Subcutaneous abdominal adipose tissue (tissue), 5 donors: ENCODE measurements at regions not wholly inside any gene's neighbourhood (a gene's known extent, or its start where the extent isn't known, plus 50 kb on each side); places are given as distances from the start of the nearest gene placed in this dataset.

ENCODE experiments used
- H3K27ac ChIP-seq: one replicate; pipeline ENCODE4 v1.7.0; 2013; ENCODE audit warnings: low read depth, mild to moderate bottlenecking, inconsistent platforms, low read length, moderate library complexity
- H3K27me3 ChIP-seq, 5 donors: one replicate each; pipeline ENCODE4 v1.7.0; 2013; ENCODE audit warnings: low read length in 5 of 5, inconsistent platforms in 1 of 5; ENCODE audit not compliant: control insufficient read depth in 5 of 5, insufficient read depth in 4 of 5
- H3K36me3 ChIP-seq, 5 donors: one replicate each; pipeline ENCODE4 v1.7.0; 2013; ENCODE audit warnings: low read length in 5 of 5; ENCODE audit not compliant: control insufficient read depth in 5 of 5, insufficient read depth in 5 of 5
- H3K4me1 ChIP-seq, 5 donors: one replicate each; pipeline ENCODE4 v1.7.0; 2013; ENCODE audit warnings: low read length in 5 of 5, mild to moderate bottlenecking in 3 of 5, moderate library complexity in 1 of 5; ENCODE audit not compliant: control insufficient read depth in 5 of 5, insufficient read depth in 5 of 5
- H3K4me3 ChIP-seq, 5 donors: one replicate each; pipeline ENCODE4 v1.7.0; 2013; ENCODE audit warnings: low read length in 5 of 5, low read depth in 1 of 5
- H3K9ac ChIP-seq, 5 donors: one replicate each; pipeline ENCODE4 v1.7.0; 2013; ENCODE audit warnings: low read length in 5 of 5, mild to moderate bottlenecking in 4 of 5, moderate library complexity in 3 of 5
- H3K9me3 ChIP-seq, 5 donors: one replicate each; pipeline ENCODE4 v1.7.0; 2013; ENCODE audit warnings: low read length in 5 of 5; ENCODE audit not compliant: control insufficient read depth in 5 of 5
- donor health status: healthy.
- donor health status: healthy.
- donor health status: healthy.
- donor health status: healthy.
- donor health status: healthy.

DNA sequence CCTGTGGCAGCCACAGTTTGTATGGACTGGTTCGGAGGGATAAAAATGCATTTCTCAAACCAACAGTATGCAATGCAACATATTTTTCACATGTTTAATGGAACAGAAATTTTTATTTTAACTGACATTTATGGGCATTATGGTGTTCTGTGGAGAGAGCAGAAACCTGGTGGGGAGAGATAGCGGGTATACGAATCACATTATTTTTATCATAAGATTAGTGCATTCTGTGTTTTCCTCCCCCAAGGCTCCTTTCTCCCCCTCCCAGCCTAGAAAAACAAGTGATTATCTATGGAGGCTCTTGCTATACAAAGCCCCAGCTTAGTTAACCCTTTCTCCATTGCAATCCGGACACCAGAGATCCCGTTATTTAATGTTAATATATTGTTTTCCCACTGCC is 289.8 kb upstream of the PIK3C3 start:
- Histone ChIP-seq H3K9ac (no peak overlapping the region), H3K27ac (no peak overlapping the region), H3K4me3 (no peak overlapping the region), H3K9me3 (peaks cover 0 to 13% (median 6%) of the 10 kb centered on the region in 5 donors), H3K36me3 (no peaks in the 10 kb centered on the region), H3K27me3 (no peaks in the 10 kb centered on the region), H3K4me1 (no peaks in the 10 kb centered on the region)

DNA sequence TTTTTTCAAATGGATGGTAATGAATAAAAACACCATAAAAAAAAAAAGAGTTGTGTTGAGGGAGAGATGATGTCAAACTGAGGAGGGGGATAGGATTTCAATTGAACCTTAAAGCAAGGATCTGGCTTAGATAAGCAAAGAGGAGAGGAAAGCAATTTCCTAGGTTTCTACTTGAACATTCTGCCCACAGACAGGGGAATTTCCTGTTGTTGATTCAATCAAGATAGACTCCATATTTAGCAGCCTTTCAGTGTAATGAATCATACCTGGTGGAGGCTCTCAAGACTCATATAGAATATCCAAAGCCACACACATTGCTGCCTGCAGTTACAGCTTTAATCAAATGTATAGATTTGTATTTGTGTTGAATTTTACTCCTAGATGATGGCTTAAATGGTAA is 294.4 kb upstream of the PIK3C3 start:
- H3K4me1 ChIP-seq: no peaks in the 10 kb centered on the region
- H3K36me3 ChIP-seq: no peaks in the 10 kb centered on the region
- H3K27me3 ChIP-seq: no peaks in the 10 kb centered on the region
- peaks cover 0 to 13% (median 6%) of the 10 kb centered on the region in 5 donors for H3K9me3 ChIP-seq
- H3K27ac ChIP-seq: no peak overlapping the region
- H3K4me3 ChIP-seq: no peak overlapping the region
- H3K9ac ChIP-seq: no peak overlapping the region

DNA sequence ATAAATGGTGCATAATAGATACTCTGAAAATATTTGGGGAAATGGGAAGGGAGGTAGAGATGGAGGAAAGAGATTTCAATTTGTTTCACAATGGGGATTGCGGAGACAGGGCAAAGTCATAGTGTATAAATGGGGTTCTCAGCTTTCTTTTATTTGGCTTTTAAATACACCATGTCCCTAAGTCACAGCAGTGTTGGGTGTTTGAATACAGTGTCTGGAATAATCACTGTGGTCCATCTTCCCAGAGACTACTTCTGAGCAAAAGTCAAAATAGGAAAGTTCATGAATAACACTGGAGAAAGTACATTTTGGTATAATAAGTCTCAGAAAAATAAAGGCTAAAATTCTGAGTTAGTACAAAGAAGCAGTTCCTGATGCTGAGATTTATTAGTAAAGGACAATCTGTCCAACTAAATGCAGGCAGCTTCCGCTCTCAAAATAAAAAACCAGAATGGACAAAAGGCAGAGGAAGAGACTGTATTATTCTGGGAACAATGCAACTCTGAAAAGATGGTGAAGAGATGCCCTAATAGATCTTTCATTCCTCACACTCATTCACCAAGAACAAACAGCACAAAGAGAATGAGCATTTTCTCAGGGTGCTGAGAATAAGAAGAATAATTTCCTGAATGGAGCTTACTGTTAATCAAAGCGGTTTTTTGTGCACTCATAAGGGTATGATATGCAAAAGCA is 295.4 kb upstream of the PIK3C3 start:
- Histone ChIP-seq H3K27me3 (no peaks in the 10 kb centered on the region), H3K4me1 (no peaks in the 10 kb centered on the region), H3K9me3 (peaks cover 0 to 8% (median 1%) of the 10 kb centered on the region in 5 donors), H3K9ac (no peak overlapping the region), H3K4me3 (no peak overlapping the region), H3K27ac (no peak overlapping the region), H3K36me3 (no peaks in the 10 kb centered on the region)

DNA sequence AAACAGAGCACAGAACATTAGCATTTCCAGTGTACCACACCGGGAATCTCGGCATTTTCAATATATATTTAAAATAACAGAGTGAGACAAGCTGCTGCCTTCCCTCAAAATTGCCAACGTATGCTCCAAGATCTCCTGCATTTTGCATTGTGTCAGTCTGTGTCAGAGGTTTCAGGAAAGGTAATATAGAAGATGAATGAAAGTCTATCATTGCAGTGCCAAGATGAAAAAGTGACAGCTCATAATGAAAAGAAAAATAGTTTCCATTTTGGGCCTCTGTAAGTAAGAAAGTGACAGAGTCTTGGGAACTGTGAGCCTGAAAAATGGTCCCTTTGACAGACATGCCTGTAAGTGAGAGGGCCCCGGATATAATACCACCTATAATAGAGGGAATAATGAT is 297.8 kb upstream of the PIK3C3 start:
- no peak overlapping the region for H3K4me3 ChIP-seq
- no peaks in the 10 kb centered on the region for H3K4me1 ChIP-seq
- no peaks in the 10 kb centered on the region for H3K9me3 ChIP-seq
- H3K27ac ChIP-seq: no peak overlapping the region
- no peaks in the 10 kb centered on the region for H3K27me3 ChIP-seq
- no peak overlapping the region for H3K9ac ChIP-seq
- no peaks in the 10 kb centered on the region for H3K36me3 ChIP-seq

DNA sequence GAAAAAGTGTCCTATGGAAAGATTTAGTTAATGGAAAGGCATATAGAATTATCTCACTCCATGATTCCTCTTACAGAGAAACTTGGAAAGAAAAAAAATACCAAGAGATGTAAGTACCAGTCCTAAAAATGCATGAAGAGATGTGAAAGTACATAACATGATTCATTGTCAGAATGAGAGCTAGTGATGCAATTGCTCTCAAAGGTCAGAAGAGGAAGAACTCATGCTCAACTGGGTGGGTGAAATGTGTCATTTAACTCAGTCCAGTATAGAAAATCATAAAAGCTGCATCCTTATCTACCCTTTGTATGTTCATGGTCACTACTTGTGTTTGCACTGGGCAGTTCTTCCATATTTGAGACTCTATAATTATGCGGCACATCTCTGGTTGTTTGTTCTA is 300.0 kb upstream of the PIK3C3 start:
- no peak overlapping the region for H3K9ac ChIP-seq
- H3K36me3 ChIP-seq: no peaks in the 10 kb centered on the region
- no peaks in the 10 kb centered on the region for H3K4me1 ChIP-seq
- no peaks in the 10 kb centered on the region for H3K27me3 ChIP-seq
- H3K27ac ChIP-seq: no peak overlapping the region
- H3K4me3 ChIP-seq: no peak overlapping the region
- H3K9me3 ChIP-seq: no peaks in the 10 kb centered on the region

DNA sequence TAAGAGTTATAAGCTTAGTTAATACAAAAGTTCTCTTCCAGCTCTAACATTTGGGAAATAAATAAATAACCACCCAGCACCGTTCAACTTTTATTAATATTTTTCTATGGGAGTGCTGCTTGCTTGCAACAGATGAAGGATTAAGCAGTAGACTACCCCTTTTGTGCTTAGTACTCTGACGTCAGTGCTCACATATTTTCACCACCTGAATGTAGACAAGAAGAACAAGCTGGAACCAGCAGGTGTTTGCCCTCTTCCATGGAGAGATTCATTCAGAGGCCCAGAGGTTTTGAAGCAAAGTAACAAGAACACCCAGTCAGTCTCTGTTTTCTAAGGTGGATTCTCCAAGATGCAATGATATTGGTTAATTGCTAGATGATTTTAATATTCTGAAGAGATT is 307.1 kb upstream of the PIK3C3 start:
- H3K4me1 ChIP-seq: no peaks in the 10 kb centered on the region
- no peak overlapping the region for H3K27ac ChIP-seq
- H3K27me3 ChIP-seq: no peaks in the 10 kb centered on the region
- peaks cover 0 to 12% (median 0%) of the 10 kb centered on the region in 5 donors for H3K9me3 ChIP-seq
- no peaks in the 10 kb centered on the region for H3K36me3 ChIP-seq
- H3K9ac ChIP-seq: no peak overlapping the region
- no peak overlapping the region for H3K4me3 ChIP-seq

DNA sequence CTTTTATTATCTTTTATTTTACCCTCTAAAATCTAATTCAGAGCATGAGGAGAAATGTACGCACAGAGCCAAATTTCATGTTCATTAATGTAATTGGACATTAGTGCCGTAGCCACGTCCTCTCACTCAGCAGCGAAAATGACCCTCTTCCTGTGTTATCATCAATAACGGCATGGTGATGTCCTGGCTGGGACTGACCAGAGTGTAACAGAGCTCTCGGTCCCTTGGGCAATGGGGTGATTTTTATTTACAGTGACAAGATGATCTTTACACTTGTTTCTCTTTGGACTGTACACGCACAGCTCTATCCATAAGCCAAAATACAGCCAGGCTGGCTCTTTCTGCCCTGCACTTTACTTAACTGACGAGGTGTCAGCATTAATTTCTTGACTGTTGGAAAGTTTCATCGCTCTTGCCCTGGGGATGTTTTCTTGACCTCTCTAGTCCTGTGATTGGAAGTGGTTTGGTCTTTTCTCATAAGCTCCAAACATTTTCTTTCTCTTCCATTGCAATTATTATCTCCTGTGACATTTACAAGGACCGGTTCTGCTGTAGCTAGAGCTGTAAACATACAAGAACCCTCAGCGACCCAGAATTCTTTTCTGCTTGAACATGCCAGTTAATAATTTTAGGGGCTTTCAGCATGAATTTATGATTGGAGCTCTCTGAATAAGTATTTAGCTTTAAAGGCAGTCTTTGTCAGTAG is 308.0 kb upstream of the PIK3C3 start:
- Histone ChIP-seq H3K9me3 (peaks cover 0 to 12% (median 0%) of the 10 kb centered on the region in 5 donors), H3K27ac (no peak overlapping the region)

DNA sequence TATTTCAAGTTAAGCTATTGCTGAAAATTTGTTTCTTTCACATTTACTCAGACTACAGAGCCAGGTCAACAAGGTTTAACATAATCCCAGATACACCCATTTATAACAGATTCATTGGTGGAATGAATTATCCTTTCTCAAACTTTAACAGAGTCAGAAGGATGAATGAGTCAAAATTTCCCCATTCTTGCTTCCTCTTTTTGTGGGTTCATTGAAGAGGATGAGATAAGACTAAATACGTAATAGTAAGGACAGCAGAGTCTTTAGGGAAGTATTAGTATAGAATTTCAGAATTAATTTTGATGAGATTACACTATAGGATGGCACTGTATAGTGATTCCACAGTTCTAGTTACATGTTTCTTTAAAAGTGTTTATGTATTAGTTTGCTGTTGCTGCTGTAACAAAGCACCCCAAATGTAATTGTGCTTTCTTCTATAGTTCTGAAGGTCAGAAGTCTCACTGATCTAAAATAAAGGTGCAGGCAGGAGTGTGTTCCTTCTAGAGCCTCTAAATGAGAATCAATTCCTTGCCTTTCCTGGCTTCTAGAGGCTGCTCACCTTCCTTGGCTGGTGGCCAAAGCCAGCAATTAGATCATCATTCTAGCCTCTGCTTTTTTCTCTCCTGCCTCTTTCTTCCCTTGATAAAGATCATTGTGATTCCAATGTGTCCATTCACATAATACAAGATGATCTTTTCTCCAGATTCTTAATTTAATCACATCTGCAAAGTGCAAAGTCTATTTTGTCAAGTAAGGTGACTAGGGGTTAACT is 309.3 kb upstream of the PIK3C3 start:
- Histone ChIP-seq H3K9me3 (peaks cover 0 to 12% (median 0%) of the 10 kb centered on the region in 5 donors), H3K27me3 (no peaks in the 10 kb centered on the region), H3K9ac (no peak overlapping the region), H3K27ac (no peak overlapping the region), H3K36me3 (no peaks in the 10 kb centered on the region), H3K4me1 (no peaks in the 10 kb centered on the region), H3K4me3 (no peak overlapping the region)

More for the DNA sequence above, 308.0 kb upstream of the PIK3C3 start:
- Histone ChIP-seq H3K4me3 (no peak overlapping the region), H3K4me1 (no peaks in the 10 kb centered on the region), H3K36me3 (no peaks in the 10 kb centered on the region), H3K9ac (no peak overlapping the region), H3K27me3 (no peaks in the 10 kb centered on the region)

DNA sequence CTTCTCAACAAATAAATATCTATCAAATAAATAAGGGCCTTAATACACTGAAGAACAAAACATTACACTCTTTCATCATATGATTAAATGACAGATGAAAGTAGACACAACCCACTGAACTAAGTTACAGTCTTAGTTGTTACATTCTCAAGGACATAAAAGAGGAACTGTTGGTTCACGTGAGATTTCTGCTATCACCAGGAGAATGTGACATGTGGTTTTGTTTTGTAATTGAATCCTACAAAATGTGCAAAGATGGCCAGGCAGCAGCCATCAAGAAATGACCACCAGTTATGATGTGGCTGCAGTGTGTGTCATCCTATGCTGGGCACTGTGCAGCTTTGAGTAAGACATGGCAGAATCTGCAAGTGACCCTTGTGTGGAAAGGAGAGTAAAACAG is 310.6 kb upstream of the PIK3C3 start:
- Histone ChIP-seq H3K27me3 (no peaks in the 10 kb centered on the region), H3K9ac (no peak overlapping the region), H3K27ac (no peak overlapping the region), H3K36me3 (no peaks in the 10 kb centered on the region), H3K4me3 (no peak overlapping the region), H3K4me1 (no peaks in the 10 kb centered on the region), H3K9me3 (peaks cover 0 to 12% (median 0%) of the 10 kb centered on the region in 5 donors)

DNA sequence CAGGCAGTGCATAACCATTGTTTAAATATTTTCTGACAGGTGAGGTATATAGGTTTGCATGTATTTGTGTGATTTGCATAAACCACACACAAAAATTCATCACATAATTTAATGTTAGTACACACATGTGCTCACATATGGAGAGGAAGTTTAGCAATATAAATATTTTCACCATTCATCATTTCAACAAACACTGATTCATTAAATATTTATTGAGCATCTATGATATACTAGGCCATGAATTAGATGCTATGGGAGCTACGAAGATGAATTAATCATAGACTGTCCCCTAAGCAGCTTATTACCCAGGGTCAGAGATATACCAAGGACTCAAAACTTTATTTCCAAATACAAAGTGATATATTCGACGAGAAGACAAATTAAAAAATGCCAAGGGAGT is 311.6 kb upstream of the PIK3C3 start:
- Histone ChIP-seq H3K9ac (no peak overlapping the region), H3K9me3 (peaks cover 0 to 12% (median 0%) of the 10 kb centered on the region in 5 donors), H3K4me3 (no peak overlapping the region), H3K4me1 (no peaks in the 10 kb centered on the region), H3K36me3 (no peaks in the 10 kb centered on the region), H3K27ac (no peak overlapping the region), H3K27me3 (no peaks in the 10 kb centered on the region)
